OCI-LY7 (cell line): ENCODE measurements at regions not wholly inside any gene's neighbourhood (a gene's known extent, or its start where the extent isn't known, plus 50 kb on each side); places are given as distances from the start of the nearest gene placed in this dataset.

ENCODE experiments used
- BruUV-seq: library from RNA; stranded (reverse); fragments of 400-500 nt; replicated peaks from 2 replicates; lab custom pipeline; 2021; lab: Mats Ljungman, UMichigan
- CTCF ChIA-PET: fragments of 300-600 bp; sonication (Branson Sonifier 250); formaldehyde crosslinking; loops from one replicate; lab custom pipeline; 2022; ENCODE audit warnings: antibody characterized with exemption; ENCODE audit not compliant: unreplicated experiment; lab: Charles Lee
- POLR2A ChIA-PET: fragments of 300-600 bp; sonication (Branson Sonifier 250); formaldehyde crosslinking; loops from one replicate; lab custom pipeline; 2022; ENCODE audit warnings: antibody characterized with exemption; lab: Charles Lee
- DNase-seq: peaks from one replicate; pipeline ENCODE4 v3.0.0-alpha.2; 2015; ENCODE audit warnings: low spot score
- H2AFZ ChIP-seq: fragments of 200-600 bp; sonication (generic), shearing (Covaris generic); 2 replicates; pipeline ENCODE4 v1.6.1; 2014; ENCODE audit warnings: mild to moderate bottlenecking, antibody characterized with exemption, low read length, moderate library complexity
- H3K27ac ChIP-seq: fragments of 200-600 bp; sonication (generic); 2 replicates; pipeline ENCODE4 v1.5.1; 2014; ENCODE audit warnings: mixed run types, low read depth, mild to moderate bottlenecking, moderate library complexity, low read length, inconsistent platforms; ENCODE audit not compliant: poor library complexity, severe bottlenecking
- H3K36me3 ChIP-seq: fragments of 200-600 bp; sonication (generic); 2 replicates; pipeline ENCODE4 v1.6.1; 2014; ENCODE audit warnings: mild to moderate bottlenecking, antibody characterized with exemption, low read length, moderate library complexity, mixed read lengths; ENCODE audit not compliant: insufficient read depth
- H3K4me1 ChIP-seq: fragments of 200-600 bp; sonication (generic); 2 replicates; pipeline ENCODE4 v1.5.1; 2014; ENCODE audit warnings: mild to moderate bottlenecking, low read length; ENCODE audit not compliant: insufficient read depth, poor library complexity, severe bottlenecking
- H3K4me2 ChIP-seq: fragments of 200-600 bp; sonication (generic); 2 replicates; pipeline ENCODE4 v1.6.1; 2014; ENCODE audit warnings: mild to moderate bottlenecking, low read length
- H3K4me3 ChIP-seq: fragments of 200-600 bp; sonication (generic); 2 replicates; pipeline ENCODE4 v1.5.1; 2014; ENCODE audit warnings: mild to moderate bottlenecking, low read depth, low read length; ENCODE audit not compliant: poor library complexity, severe bottlenecking
- H3K79me2 ChIP-seq: fragments of 200-600 bp; sonication (generic); 2 replicates; pipeline ENCODE4 v1.6.1; 2016; ENCODE audit warnings: low read depth, mild to moderate bottlenecking, low read length, moderate library complexity, mixed read lengths; ENCODE audit not compliant: insufficient read depth
- H3K9me2 ChIP-seq: fragments of 200-600 bp; sonication (generic); 2 replicates; pipeline ENCODE4 v1.6.1; 2016; ENCODE audit warnings: mild to moderate bottlenecking, low read length, mixed read lengths; ENCODE audit not compliant: insufficient read depth
- H3K9me3 ChIP-seq: fragments of 200-600 bp; sonication (generic); 2 replicates; pipeline ENCODE4 v1.6.1; 2014; ENCODE audit warnings: mild to moderate bottlenecking, mixed run types, low read length, mixed read lengths
- H4K20me1 ChIP-seq: fragments of 200-600 bp; sonication (generic); 2 replicates; pipeline ENCODE4 v1.6.1; 2014; ENCODE audit warnings: mild to moderate bottlenecking, antibody characterized with exemption, low read length, moderate library complexity, mixed read lengths; ENCODE audit not compliant: insufficient read depth
- EZH2phosphoT487 ChIP-seq: fragments of 200-600 bp; sonication (generic); IDR thresholded peaks from 2 replicates; pipeline ENCODE4 v1.6.1; 2018; ENCODE audit warnings: low read depth, borderline replicate concordance, mild to moderate bottlenecking, mixed run types, antibody characterized with exemption, low read length, moderate library complexity, mixed read lengths
- intact Hi-C: fragments of 100-400 bp; cut with micrococcal nuclease; formaldehyde crosslinking; loops from one replicate; pipeline ENCODE4 v1.10.0; 2022; ENCODE audit not compliant: unreplicated experiment
- TF ChIP-seq, protein P1 (sequence below): fragments of 200-600 bp; sonication (generic); conservative IDR thresholded peaks from 2 replicates; pipeline ENCODE4 v1.5.1; 2014; ENCODE audit warnings: mild to moderate bottlenecking, antibody characterized with exemption, low read length, moderate library complexity, mixed read lengths

DNA sequence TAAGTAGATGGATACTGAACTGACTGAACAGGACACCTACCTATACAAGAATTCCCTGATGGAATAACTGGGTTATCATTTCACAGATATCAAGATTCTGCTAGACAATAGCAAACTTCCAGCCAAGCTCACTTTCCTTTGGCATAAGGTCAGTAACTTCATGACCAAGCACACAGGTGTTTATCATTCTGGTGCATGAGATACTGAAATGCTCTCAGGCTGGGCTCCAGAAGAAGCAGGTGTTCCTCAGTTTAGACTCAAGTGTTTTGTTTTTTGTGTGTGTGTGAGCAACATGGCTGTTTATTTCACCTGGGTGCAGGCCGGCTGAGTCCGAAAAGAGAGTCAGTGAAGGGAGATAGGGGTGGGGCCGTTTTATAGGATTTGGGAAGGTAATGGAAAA is 201.5 kb upstream of the SPOCK3 start:
- BruUV-seq = no TSS peak
- Histone ChIP-seq H3K9me2 (no peaks in the 10 kb centered on the region), H2AFZ (no peak overlapping the region), H3K27ac (no peak overlapping the region), H3K4me2 (no peak overlapping the region), H3K4me1 (no peaks in the 10 kb centered on the region), H4K20me1 (no peaks in the 10 kb centered on the region), H3K36me3 (no peaks in the 10 kb centered on the region), H3K9me3 (no peaks in the 10 kb centered on the region), H3K4me3 (no peak overlapping the region), H3K79me2 (no peaks in the 10 kb centered on the region)
- no peak for DNase-seq
- TF ChIP-seq, protein P1, sequence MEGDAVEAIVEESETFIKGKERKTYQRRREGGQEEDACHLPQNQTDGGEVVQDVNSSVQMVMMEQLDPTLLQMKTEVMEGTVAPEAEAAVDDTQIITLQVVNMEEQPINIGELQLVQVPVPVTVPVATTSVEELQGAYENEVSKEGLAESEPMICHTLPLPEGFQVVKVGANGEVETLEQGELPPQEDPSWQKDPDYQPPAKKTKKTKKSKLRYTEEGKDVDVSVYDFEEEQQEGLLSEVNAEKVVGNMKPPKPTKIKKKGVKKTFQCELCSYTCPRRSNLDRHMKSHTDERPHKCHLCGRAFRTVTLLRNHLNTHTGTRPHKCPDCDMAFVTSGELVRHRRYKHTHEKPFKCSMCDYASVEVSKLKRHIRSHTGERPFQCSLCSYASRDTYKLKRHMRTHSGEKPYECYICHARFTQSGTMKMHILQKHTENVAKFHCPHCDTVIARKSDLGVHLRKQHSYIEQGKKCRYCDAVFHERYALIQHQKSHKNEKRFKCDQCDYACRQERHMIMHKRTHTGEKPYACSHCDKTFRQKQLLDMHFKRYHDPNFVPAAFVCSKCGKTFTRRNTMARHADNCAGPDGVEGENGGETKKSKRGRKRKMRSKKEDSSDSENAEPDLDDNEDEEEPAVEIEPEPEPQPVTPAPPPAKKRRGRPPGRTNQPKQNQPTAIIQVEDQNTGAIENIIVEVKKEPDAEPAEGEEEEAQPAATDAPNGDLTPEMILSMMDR = no peak
- TF ChIP-seq EZH2phosphoT487 = no peak
- ChIA-PET CTCF (no interaction called here), POLR2A (no interaction called here)
- intact Hi-C loops = no loop called here

DNA sequence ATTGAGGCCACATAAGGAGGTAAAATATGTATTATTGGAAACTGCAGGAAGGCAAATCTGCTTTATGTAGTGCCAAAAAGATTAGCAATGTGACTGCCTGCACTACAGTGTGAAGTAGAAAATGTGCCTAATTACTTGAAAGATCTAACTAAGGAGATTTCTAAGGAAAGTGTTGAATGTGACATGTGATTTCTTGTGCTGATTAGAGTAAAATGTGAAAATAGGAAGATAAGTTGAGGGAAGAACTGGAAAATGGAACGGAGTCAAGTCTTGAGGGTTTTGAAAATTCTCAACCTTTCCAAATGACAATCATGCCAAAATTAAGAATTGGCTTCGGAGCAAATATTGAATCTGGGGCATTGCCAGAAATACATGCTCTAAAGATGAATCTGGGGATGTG is 209.5 kb upstream of the SPOCK3 start:
- H3K79me2 ChIP-seq = no peaks in the 10 kb centered on the region
- TF ChIP-seq, protein P1 = no peak
- no peak for TF ChIP-seq EZH2phosphoT487
- DNase-seq = no peak
- no TSS peak for BruUV-seq
- H2AFZ ChIP-seq = no peak overlapping the region
- no peak overlapping the region for H3K27ac ChIP-seq
- no peaks in the 10 kb centered on the region for H3K36me3 ChIP-seq
- H3K4me3 ChIP-seq = no peak overlapping the region
- no peaks in the 10 kb centered on the region for H3K9me2 ChIP-seq
- H4K20me1 ChIP-seq = no peaks in the 10 kb centered on the region
- CTCF ChIA-PET = no interaction called here
- no peaks in the 10 kb centered on the region for H3K4me1 ChIP-seq
- no peak overlapping the region for H3K4me2 ChIP-seq
- no peaks in the 10 kb centered on the region for H3K9me3 ChIP-seq
- POLR2A ChIA-PET = interaction anchor here (0.9 kb wide), 1 partner anchor 209 kb away, joined by 3 read pairs; no protein-coding TSS in a partner anchor
- intact Hi-C loops = no loop called here

DNA sequence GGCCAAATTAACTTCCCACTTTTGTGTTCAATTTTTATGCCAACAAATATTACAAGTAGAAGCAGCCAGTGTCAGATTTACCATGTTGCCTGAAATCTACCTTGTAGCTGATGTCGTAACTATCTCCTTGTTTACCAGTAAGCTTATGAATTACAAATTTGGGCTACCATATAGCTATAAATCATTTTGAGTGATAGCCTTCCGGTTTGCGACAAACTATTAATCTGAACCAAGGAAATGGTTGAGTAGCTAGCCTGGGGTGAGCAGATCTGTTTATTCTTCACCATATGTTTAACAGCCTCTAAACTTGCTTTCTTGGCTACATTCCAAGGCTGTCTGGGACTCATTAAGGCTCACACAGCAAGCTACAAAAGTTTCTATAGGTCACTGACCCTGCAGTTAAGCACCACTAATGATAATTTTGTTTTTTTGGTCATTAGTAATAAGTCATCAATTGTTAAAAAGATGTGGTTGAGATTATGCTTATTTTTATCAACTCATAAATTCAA is 218.7 kb upstream of the SPOCK3 start:
- CTCF ChIA-PET = no interaction called here
- Histone ChIP-seq H3K79me2 (no peaks in the 10 kb centered on the region), H2AFZ (no peak overlapping the region), H3K4me1 (no peaks in the 10 kb centered on the region), H3K36me3 (no peaks in the 10 kb centered on the region), H3K4me2 (no peak overlapping the region), H3K27ac (no peak overlapping the region), H3K4me3 (no peak overlapping the region), H4K20me1 (no peaks in the 10 kb centered on the region), H3K9me2 (no peaks in the 10 kb centered on the region), H3K9me3 (no peaks in the 10 kb centered on the region)
- intact Hi-C loops = no loop called here
- POLR2A ChIA-PET = interaction anchor here (0.6 kb wide), 3 partner anchors 34 to 340 kb away, joined by 3 to 5 read pairs (median 3); no protein-coding TSS in a partner anchor
- no peak for DNase-seq
- TF ChIP-seq EZH2phosphoT487 = no peak
- TF ChIP-seq, protein P1 = no peak
- no TSS peak for BruUV-seq
